ENCODE measurements at regions not wholly inside any gene's neighbourhood (a gene's known extent, or its start where the extent isn't known, plus 50 kb on each side); places are given as distances from the start of the nearest gene placed in this dataset.
"Not testable (repeated sequence)": the region's sequence is repeated elsewhere in the genome, so short reads cannot be mapped to it uniquely, and the experiment has no call there.

DNA sequence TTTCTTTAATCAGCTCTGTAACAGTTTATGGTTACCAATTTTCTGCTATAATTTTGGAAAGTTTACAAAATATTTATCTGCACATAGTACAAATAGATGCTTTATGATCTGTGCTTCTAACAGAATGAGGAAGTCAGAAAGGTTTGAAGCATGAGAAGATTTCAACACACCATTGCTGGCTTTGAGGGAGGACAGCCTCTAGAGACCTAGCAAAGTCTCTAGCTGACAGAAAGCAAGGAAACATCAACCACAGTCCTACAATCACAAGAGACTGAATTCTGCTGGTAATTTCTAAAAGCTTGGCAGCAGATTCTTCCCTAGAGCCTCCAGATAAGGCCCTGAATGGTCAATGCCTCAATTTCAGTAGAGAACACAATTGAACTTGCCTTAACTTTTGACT is 750.8 kb upstream of the SLC35B3 start:
- DNase-seq (ENCODE audit: low read depth): no peak

- DNase-seq (ENCODE audit: low read depth): no peak
Measured at GRCh38 chr6:9178071-9178470, 742.7 kb upstream of the SLC35B3 start.

DNA sequence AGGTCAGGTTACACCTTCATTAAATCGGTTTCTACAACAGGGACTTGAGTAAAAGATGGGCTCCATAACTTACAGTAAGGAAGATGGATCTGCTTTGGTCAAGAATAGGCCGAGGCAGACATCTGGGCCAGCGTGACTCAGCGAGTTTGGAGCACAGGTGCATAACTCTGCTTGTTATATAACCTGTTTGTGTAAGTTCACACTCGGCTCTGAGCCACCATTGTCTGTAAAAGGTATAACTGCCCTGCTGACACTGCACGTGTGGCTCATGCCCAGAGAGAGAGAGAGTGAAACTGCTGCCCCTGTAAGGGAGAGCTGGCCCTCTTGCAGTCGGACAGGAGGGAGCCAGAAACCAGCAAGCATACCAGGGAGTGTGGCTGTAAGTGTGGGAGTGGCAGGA is 737.9 kb upstream of the SLC35B3 start:
- no peak for DNase-seq (ENCODE audit: low read depth)

GRCh38 chr6:9172096-9172495 is 736.8 kb upstream of the SLC35B3 start:
- DNase-seq (ENCODE audit: low read depth): no peak

DNA sequence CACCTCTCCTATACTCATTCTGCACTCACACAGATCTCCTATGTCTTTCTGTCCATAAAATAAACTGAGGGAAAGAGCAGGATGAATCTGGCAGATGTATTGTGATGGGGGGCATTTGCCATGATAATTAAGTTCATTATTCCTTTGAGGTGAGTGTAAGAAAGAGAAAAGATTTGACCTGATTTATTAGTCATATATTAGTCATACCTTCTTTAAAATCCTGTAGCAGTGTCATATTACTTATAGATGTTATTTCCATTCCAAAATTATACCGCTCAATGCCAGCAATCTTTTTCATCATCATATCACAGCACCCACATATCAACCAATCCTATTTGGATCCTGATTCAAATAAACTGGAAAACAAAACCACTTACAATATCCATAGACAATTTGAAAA is 733.3 kb upstream of the SLC35B3 start:
- no peak for DNase-seq (ENCODE audit: low read depth)

- DNase-seq (ENCODE audit: low read depth): no peak
Measured at GRCh38 chr6:9161731-9162130, 726.4 kb upstream of the SLC35B3 start.

DNA sequence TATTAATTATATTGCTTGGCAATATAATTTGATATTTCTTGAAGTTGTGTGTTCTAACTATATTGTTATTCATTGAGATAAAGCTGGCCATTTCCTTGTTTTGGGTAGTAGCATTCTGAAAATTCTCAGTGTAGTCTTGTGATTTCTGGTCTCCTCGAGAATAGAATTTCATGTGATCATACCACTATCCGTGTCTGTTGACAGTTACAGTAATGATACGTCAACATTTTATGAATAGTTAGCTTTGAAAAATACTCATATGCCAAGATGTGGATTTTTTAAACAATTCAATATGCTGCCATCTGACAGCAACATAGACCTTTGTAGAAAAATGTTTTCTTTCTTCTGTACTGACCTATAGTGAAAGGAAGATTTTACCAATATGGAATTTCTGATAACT is 723.7 kb upstream of the SLC35B3 start:
- no peak for DNase-seq (ENCODE audit: low read depth)

DNA sequence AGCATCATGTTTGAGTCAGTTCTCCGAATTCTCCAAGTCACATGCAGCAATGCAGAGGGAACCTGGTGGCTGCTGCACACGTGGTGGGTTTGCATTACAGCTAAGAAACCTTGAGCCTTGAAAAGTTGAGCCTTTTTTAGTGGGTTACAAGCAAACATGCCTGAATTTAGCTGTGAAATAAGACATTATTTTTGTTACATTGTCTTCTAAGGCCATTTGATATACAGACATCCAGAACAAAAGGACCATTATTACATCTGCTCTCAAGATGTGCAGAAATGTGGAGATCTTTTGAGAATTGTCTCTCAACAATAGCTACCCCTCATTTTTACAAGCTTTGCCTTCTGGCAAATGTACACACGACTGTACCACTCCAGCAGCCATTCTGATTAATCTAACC is 720.5 kb upstream of the SLC35B3 start:
- DNase-seq (ENCODE audit: low read depth): no peak

GRCh38 chr6:9143140-9143539 is 707.8 kb upstream of the SLC35B3 start:
- DNase-seq (ENCODE audit: low read depth): no peak

GRCh38 chr6:9140951-9141460 is 705.7 kb upstream of the SLC35B3 start:
- no peak for DNase-seq (ENCODE audit: low read depth)

- no peak for DNase-seq (ENCODE audit: low read depth)
Measured at GRCh38 chr6:9140172-9140571, 704.8 kb upstream of the SLC35B3 start.

DNA sequence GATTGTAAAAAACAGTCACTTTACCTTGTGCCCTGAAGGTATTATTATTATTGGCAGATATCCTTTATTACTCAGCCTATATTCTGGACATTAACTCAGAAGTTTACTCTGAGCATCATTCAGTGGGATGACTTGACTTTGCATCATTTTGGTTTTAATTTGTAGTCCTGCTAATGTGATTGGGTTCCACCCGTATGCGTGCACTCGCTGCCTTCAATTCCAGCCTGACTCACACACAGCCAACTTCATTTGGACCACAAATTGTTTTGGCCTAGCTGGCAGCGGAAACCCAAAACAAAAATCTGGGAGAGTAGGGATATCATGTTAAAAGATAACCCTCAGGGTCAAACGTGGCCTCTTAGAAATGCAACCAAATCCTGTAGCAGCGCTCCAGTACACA is 704.4 kb upstream of the SLC35B3 start:
- no peak for DNase-seq (ENCODE audit: low read depth)

DNA sequence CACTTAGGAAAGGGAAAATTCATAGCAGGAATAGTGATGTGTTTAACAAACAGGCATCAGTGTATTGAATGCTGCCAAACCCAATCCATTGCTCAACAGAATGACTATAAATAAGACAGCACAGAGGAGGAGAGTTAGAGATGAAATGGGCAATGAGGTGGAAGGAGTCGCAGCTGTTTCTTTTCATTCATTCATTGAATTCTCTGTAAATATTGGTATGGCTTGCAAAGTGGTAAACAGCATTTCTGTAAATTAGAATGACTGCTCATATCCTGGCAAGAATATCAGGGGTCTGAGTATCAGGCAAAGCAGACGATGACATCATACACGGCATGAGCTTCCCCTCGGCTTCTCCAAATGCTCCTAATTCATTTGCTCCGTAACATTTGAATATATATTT is 703.6 kb upstream of the SLC35B3 start:
- DNase-seq (ENCODE audit: low read depth): no peak

- DNase-seq (ENCODE audit: low read depth): no peak
Measured at GRCh38 chr6:9136141-9136822, 700.9 kb upstream of the SLC35B3 start.

DNA sequence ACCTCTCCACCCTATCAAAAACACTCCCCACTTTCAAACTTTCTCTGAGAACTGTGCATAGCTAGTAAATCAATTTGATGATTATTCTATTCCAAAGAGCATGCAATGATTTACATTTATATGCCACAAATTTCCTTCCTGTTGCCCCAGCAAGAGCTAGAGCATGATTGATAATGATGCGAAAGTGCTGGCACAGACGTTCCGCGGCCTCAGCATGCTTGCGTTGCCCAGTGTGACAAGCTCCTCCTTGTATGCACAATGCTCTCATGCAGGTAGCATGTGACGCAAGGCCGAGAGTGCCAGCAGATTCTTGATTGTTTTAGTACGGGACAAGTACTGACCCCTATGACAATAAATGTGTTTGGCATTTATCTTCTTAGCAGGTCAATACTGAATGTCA is 696.3 kb upstream of the SLC35B3 start:
- no peak for DNase-seq (ENCODE audit: low read depth)

DNA sequence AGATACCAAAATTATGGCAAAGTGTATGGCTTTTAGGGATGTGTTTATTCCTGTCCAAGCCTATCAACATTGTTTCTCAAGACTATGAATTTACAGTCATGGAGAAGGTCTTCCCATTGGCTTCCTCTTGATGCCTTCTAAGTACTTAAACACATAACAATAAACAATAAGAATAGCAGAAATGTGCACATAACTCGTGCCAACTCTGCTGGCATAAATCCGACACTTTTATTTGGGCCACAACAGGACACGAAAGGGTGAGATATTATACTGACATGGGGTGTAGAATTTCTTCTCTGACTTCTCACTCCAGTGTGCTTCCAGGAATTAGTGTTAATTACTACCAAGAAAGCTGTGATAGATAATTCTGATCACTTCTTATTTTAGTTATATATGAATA is 695.9 kb upstream of the SLC35B3 start:
- DNase-seq (ENCODE audit: low read depth): no peak

DNA sequence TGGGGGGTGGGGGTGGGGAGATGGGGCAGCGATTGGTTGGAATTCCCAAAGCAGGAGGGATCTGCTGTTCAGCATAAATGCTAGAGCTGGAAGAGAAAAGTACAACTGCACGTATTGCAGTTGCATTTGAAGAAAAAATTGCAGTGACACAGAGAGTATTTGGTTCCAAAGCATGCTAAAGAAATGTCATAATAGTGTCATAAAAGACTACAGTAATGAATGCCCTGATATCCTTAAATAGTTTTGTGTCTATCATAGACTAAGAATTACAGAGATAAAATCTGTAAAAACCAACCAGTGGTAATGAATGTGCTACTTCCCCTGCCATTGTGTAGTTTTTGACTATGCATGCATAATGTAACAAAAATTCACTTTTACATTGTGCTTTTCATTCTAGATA is 693.6 kb upstream of the SLC35B3 start:
- DNase-seq (ENCODE audit: low read depth): no peak

DNA sequence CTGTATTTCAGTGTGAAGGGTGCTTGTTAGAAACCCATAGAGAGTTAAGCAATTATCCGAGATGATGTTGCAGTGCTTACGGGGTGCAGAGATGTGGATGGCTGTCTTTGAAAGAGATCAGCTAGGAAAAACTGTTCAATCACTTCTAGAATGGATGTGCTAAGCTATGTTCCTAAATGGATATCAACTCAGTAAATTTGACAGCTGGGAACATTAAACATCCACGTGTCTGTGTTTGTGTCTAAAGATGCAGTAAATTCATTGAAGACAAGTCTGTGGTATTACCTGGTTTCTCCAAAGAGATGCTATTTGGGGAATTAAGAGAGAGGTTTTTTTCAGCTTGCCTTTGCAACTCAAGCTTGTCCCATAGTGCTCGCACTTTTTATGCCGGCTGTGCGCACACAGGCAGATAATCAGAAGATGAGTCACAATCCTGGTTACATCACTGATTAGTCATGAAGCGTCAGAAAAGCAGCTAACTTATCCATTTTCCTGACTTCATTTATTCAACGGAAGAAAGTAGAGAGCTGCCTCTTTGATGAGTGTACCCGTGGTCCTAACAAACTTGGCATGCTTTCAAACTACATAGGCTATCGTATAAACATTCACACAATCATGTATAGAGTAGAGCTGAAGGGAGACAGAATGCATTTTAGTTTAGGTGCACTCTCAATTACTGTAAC is 691.7 kb upstream of the SLC35B3 start:
- DNase-seq (ENCODE audit: low read depth): no peak

DNA sequence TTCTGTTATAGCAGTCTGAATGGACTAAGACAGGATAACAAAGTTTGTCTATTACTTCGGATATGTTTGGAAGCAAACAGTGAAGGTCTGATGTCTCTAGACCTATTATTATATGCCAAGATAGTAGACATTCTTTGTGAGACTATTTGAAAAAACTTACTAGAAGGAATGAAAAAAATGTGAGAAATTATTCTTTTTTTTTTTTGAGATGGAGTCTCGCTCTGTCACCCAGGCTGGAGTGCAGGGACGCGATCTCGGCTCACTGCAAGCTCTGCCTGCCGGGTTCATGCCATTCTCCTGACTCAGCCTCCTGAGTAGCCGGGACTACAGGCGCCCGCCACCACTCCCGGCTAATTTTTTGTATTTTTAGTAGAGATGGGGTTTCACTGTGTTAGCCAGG is 690.7 kb upstream of the SLC35B3 start:
- not testable (repeated sequence) for DNase-seq (ENCODE audit: low read depth)

DNA sequence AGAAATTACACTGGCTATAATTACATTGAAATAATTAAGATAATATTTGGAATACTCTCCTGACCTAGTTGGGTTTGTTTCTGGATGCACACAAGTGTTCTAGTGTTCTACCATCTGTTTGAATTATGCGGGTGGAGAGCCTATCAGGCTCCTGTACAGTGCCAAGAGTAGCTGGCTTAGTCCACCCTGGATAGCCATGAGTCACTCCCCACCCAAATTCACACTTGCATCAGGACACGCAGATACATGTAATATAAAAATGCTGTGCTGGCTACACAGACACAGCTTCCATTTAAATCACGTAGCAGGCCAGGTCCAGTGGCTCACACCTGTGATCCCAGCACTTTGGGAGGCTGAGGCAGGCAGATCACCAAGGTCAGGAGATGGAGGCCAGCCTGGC is 686.2 kb upstream of the SLC35B3 start:
- no peak for DNase-seq (ENCODE audit: low read depth)

DNA sequence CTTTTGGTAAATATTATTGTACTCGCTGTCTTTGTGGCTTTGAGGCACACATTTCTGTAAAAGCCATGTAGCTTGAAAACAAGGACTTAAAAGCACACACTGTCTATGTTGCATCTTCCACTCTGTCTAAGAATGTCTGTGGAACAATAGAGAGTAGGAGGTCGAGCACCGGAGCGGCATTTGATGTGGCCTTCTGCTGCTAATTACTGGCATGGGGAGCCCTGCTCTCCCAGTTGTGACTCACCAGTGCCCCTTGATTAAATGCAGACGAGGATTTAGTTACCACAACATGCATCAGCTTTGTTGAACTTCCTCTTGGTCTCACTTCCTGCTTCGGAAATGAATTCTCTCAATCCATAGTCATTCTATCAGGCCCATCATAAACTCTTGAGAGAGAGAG is 680.7 kb upstream of the SLC35B3 start:
- no peak for DNase-seq (ENCODE audit: low read depth)

DNA sequence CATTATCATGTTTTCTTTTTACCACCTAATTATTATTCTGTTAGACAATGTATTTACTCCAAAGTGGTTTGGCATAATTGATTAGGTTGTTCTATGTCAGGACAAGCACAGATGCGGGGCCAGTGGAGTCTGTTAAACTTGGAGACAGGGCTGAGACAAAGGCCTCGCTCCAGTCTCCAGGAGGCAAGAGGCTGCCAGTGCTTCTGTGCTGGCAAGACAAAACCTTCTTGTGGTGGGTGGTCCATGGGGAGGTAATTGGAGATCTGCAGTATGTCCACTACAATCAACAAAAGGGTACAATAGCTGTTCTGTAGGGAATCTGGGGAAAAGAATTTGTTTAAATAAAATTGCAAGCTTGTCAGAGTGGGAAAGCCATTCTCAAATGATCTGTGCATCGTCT is 677.2 kb upstream of the SLC35B3 start:
- no peak for DNase-seq (ENCODE audit: low read depth)

DNA sequence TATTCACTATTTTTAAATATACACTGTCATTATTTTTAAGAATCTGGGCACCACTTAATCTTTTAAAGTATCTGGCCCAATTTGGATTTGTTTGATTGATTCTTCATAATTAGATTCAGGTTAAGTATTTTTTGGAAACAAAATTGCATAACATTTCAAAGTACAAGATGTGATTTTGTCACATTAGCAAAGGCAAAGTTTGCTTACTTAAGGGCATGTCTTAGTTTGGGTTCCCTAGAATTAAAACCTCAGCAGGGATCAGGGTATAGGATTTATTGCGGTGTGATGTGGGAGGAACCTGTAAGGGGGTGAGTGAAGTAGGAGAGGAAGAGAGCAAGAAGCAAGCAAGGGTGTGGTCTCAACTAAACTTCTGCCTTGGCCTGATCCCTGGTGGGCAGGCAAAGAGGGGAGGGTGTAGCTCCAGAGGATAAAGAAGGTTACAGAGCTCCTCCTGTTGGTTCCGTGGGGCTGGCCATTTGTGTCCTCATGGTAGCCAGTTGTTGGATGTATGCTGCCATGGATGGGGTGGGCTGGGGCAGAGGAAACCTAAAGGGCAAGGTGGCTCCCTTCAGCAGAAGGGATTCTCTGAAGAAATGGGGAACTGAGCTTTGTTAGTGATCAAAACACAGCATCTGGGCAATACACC is 668.7 kb upstream of the SLC35B3 start:
- no peak for DNase-seq (ENCODE audit: low read depth)

All from stimulated activated CD8-positive, alpha-beta memory T cell treated with anti-CD3 and anti-CD28 coated beads, Interleukin-12 subunit alpha, Interleukin-12 subunit beta, amount 100 ng/mL, for 4 hours (primary cell).